Nephron (organoid): ENCODE measurements at regions not wholly inside any gene's neighbourhood (a gene's known extent, or its start where the extent isn't known, plus 50 kb on each side); places are given as distances from the start of the nearest gene placed in this dataset.

Source experiments
- H3K27ac Mint-ChIP-seq, 3 experiments: 2 replicates each; pipeline ENCODE4 v1.8.0; 2020; ENCODE audit warnings: mixed read lengths in 3 of 3, mild to moderate bottlenecking in 2 of 3, moderate library complexity in 1 of 3
- H3K27me3 Mint-ChIP-seq: 2 replicates; pipeline ENCODE4 v1.8.0; 2021; ENCODE audit warnings: low read depth, mild to moderate bottlenecking, moderate library complexity, mixed read lengths
- H3K36me3 Mint-ChIP-seq: 2 replicates; pipeline ENCODE4 v1.8.0; 2020; ENCODE audit warnings: low read depth, mixed read lengths
- H3K4me1 Mint-ChIP-seq: 2 replicates; pipeline ENCODE4 v1.8.0; 2020; ENCODE audit warnings: mixed read lengths
- H3K4me3 Mint-ChIP-seq, 3 experiments: 2 replicates each; pipeline ENCODE4 v1.8.0; 2020; ENCODE audit warnings: mild to moderate bottlenecking in 3 of 3, mixed read lengths in 3 of 3, moderate library complexity in 2 of 3
- H3K9me3 Mint-ChIP-seq: 2 replicates; pipeline ENCODE4 v1.8.0; 2020; ENCODE audit warnings: mixed read lengths
- CTCF ChIP-seq, 3 experiments: fragments of 200-600 bp; sonication (generic); IDR thresholded peaks; one replicate each; pipeline ENCODE4 v1.5.0; 2021; ENCODE audit warnings: antibody characterized with exemption in 3 of 3; ENCODE audit not compliant: unreplicated experiment in 3 of 3

- Mint-ChIP-seq H3K9me3 (peaks cover 8% of the 10 kb centered on the region), H3K27me3 (no peaks in the 10 kb centered on the region), H3K27ac (no peak overlapping the region), H3K4me3 (no peak overlapping the region), H3K4me1 (peaks cover 5% of the 10 kb centered on the region), H3K36me3 (peaks cover 4% of the 10 kb centered on the region)
- TF ChIP-seq CTCF (IDR thresholded peaks at IDR 0.05; ENCODE audit: unreplicated experiment in 3 of 3) = no peak
Measured at GRCh38 chr6:84583784-84584183, 180.6 kb downstream of the TBX18 start.

GRCh38 chr6:84582997-84583396, 181.4 kb downstream of the TBX18 start:
- no peaks in the 10 kb centered on the region for H3K27me3 Mint-ChIP-seq
- peaks cover 4% of the 10 kb centered on the region for H3K36me3 Mint-ChIP-seq
- H3K4me3 Mint-ChIP-seq = no peak overlapping the region
- peaks cover 3% of the 10 kb centered on the region for H3K9me3 Mint-ChIP-seq
- H3K27ac Mint-ChIP-seq = peak overlapping the region in 1 of 3 experiments; percentile 8
- peaks cover 5% of the 10 kb centered on the region for H3K4me1 Mint-ChIP-seq
- no peak for TF ChIP-seq CTCF (IDR thresholded peaks at IDR 0.05; ENCODE audit: unreplicated experiment in 3 of 3)

- TF ChIP-seq CTCF (IDR thresholded peaks at IDR 0.05; ENCODE audit: unreplicated experiment in 3 of 3) = no peak
- Mint-ChIP-seq H3K4me1 (peaks cover 5% of the 10 kb centered on the region), H3K27ac (peak overlapping the region in 1 of 3 experiments; percentile 6), H3K36me3 (peaks cover 4% of the 10 kb centered on the region), H3K4me3 (no peak overlapping the region), H3K27me3 (no peaks in the 10 kb centered on the region), H3K9me3 (peaks cover 3% of the 10 kb centered on the region)
Measured at GRCh38 chr6:84581494-84582259, 182.7 kb downstream of the TBX18 start.

GRCh38 chr6:84579404-84579803, 185.0 kb downstream of the TBX18 start:
- no peak overlapping the region for H3K27ac Mint-ChIP-seq
- peaks cover 5% of the 10 kb centered on the region for H3K4me1 Mint-ChIP-seq
- H3K36me3 Mint-ChIP-seq = peaks cover 4% of the 10 kb centered on the region
- no peak overlapping the region for H3K4me3 Mint-ChIP-seq
- H3K27me3 Mint-ChIP-seq = no peaks in the 10 kb centered on the region
- no peak for TF ChIP-seq CTCF (IDR thresholded peaks at IDR 0.05; ENCODE audit: unreplicated experiment in 3 of 3)
- H3K9me3 Mint-ChIP-seq = peaks cover 3% of the 10 kb centered on the region

GRCh38 chr6:84576029-84576428, 188.4 kb downstream of the TBX18 start:
- TF ChIP-seq CTCF (IDR thresholded peaks at IDR 0.05; ENCODE audit: unreplicated experiment in 3 of 3) = no peak

GRCh38 chr6:84575264-84575663, 189.1 kb downstream of the TBX18 start:
- Mint-ChIP-seq H3K27me3 (no peaks in the 10 kb centered on the region), H3K36me3 (peaks cover 4% of the 10 kb centered on the region), H3K4me1 (no peaks in the 10 kb centered on the region), H3K9me3 (peaks cover 6% of the 10 kb centered on the region), H3K4me3 (no peak overlapping the region), H3K27ac (no peak overlapping the region)
- TF ChIP-seq CTCF (IDR thresholded peaks at IDR 0.05; ENCODE audit: unreplicated experiment in 3 of 3) = no peak

More at GRCh38 chr6:84576029-84576428, 188.4 kb downstream of the TBX18 start:
- H3K27ac Mint-ChIP-seq = no peak overlapping the region
- no peak overlapping the region for H3K4me3 Mint-ChIP-seq
- peaks cover 4% of the 10 kb centered on the region for H3K36me3 Mint-ChIP-seq
- no peaks in the 10 kb centered on the region for H3K4me1 Mint-ChIP-seq
- H3K27me3 Mint-ChIP-seq = no peaks in the 10 kb centered on the region
- peaks cover 3% of the 10 kb centered on the region for H3K9me3 Mint-ChIP-seq
